GM21390 (cell line): ENCODE measurements at regions not wholly inside any gene's neighbourhood (a gene's known extent, or its start where the extent isn't known, plus 50 kb on each side); places are given as distances from the start of the nearest gene placed in this dataset.
A peak's percentile ranks its signal among the peaks of the same experiment; 100 is the strongest.

ENCODE experiments used
- ATAC-seq: cut with Tn5 transposase; IDR thresholded peaks from one replicate; pipeline ENCODE4 v1.9.1; 2021; ENCODE audit not compliant: unreplicated experiment

GRCh38 chr7:18239212-18239611 is 211.6 kb upstream of the PRPS1L1 start:
- ATAC-seq = no peak

- no peak for ATAC-seq
Measured at GRCh38 chr7:18241543-18242231, 214.0 kb upstream of the PRPS1L1 start.

GRCh38 chr7:18243731-18244130 is 216.1 kb upstream of the PRPS1L1 start:
- no peak for ATAC-seq

GRCh38 chr7:18250133-18250532 is 222.5 kb upstream of the PRPS1L1 start:
- ATAC-seq = no peak

- no peak for ATAC-seq
Measured at GRCh38 chr7:18257711-18258110, 230.1 kb upstream of the PRPS1L1 start.

- no peak for ATAC-seq
Measured at GRCh38 chr7:18262058-18262457, 233.5 kb upstream of the HDAC9 start.

- no peak for ATAC-seq
Measured at GRCh38 chr7:18265611-18266281, 229.8 kb upstream of the HDAC9 start.

- ATAC-seq = no peak
Measured at GRCh38 chr7:18268571-18268970, 227.0 kb upstream of the HDAC9 start.

- ATAC-seq = no peak
Measured at GRCh38 chr7:18276380-18276779, 219.2 kb upstream of the HDAC9 start.

- no peak for ATAC-seq
Measured at GRCh38 chr7:18278316-18278715, 217.2 kb upstream of the HDAC9 start.

- no peak for ATAC-seq
Measured at GRCh38 chr7:18283045-18283444, 212.5 kb upstream of the HDAC9 start.

GRCh38 chr7:18287482-18287881 is 208.1 kb upstream of the HDAC9 start:
- no peak for ATAC-seq

GRCh38 chr7:18288322-18289037 is 207.1 kb upstream of the HDAC9 start:
- no peak for ATAC-seq

- ATAC-seq = no peak
Measured at GRCh38 chr7:18289788-18290187, 205.8 kb upstream of the HDAC9 start.

GRCh38 chr7:18290223-18290622 is 205.3 kb upstream of the HDAC9 start:
- ATAC-seq = peak; percentile 66

GRCh38 chr7:18290865-18291264 is 204.7 kb upstream of the HDAC9 start:
- no peak for ATAC-seq

- ATAC-seq = no peak
Measured at GRCh38 chr7:18292584-18292983, 203.0 kb upstream of the HDAC9 start.

- no peak for ATAC-seq
Measured at GRCh38 chr7:18293759-18294158, 201.8 kb upstream of the HDAC9 start.

GRCh38 chr7:18294411-18294810 is 201.1 kb upstream of the HDAC9 start:
- ATAC-seq = no peak

- no peak for ATAC-seq
Measured at GRCh38 chr7:18295781-18296423, 199.6 kb upstream of the HDAC9 start.

GRCh38 chr7:18302097-18302496 is 193.5 kb upstream of the HDAC9 start:
- ATAC-seq = no peak

GRCh38 chr7:18305866-18306265 is 189.7 kb upstream of the HDAC9 start:
- ATAC-seq = no peak
